Testis (tissue), 2 donors: ENCODE measurements at regions not wholly inside any gene's neighbourhood (a gene's known extent, or its start where the extent isn't known, plus 50 kb on each side); places are given as distances from the start of the nearest gene placed in this dataset.

Source experiments
- DNase-seq: peaks from one replicate; pipeline ENCODE4 v3.0.0-alpha.2; 2019
- H3K27ac ChIP-seq, 2 donors: fragments of 200-600 bp; sonication (generic); one replicate each; pipeline ENCODE4 v1.5.1; 2019
- H3K27me3 ChIP-seq: fragments of 200-600 bp; sonication (generic); one replicate; pipeline ENCODE4 v1.5.1; 2019
- H3K36me3 ChIP-seq: fragments of 200-600 bp; sonication (generic); one replicate; pipeline ENCODE4 v1.5.1; 2017; ENCODE audit warnings: low read depth; ENCODE audit errors: missing control alignments
- H3K4me1 ChIP-seq: fragments of 200-600 bp; sonication (generic); one replicate; pipeline ENCODE4 v1.5.1; 2019
- H3K4me3 ChIP-seq, 2 donors: fragments of 200-600 bp; sonication (generic); one replicate each; pipeline ENCODE4 v1.5.1; 2017 to 2019
- H3K9me3 ChIP-seq: fragments of 200-600 bp; sonication (generic); one replicate; pipeline ENCODE4 v1.5.1; 2017
- CTCF ChIP-seq, 3 experiments: fragments of 450-650 bp in 2 of 3; fragments of 200-600 bp in 1 of 3; sonication (generic) in 1 of 3; IDR thresholded peaks; one replicate each; pipeline ENCODE4 v1.5.1; 2016 to 2019; ENCODE audit warnings: antibody characterized with exemption in 3 of 3, mild to moderate bottlenecking in 2 of 3, moderate library complexity in 1 of 3
- POLR2A ChIP-seq: fragments of 450-650 bp; IDR thresholded peaks from one replicate; pipeline ENCODE4 v1.6.1; 2017; ENCODE audit warnings: antibody characterized with exemption, mild to moderate bottlenecking, moderate library complexity
- WGBS, 2 donors: methylation state at CpG; one replicate each; pipeline ENCODE4 v1.1.5; 2018; 5-methylcytosine and 5-hydroxymethylcytosine counted together
- intact Hi-C: fragments of 100-400 bp; cut with DNase I; formaldehyde crosslinking; loops from one replicate; pipeline ENCODE4 v1.15.1; 2023; ENCODE audit warnings: low total_unique reads

GRCh38 chr18:67966224-67966623 is 449.7 kb upstream of the DSEL start:
- no peaks in the 10 kb centered on the region for H3K27me3 ChIP-seq
- no peak for TF ChIP-seq CTCF (IDR thresholded peaks at IDR 0.05)
- no peak for TF ChIP-seq POLR2A
- 94 to 96% methylated on average over 1 of the region's 1 CpG for WGBS, 2 donors
- no peaks in the 10 kb centered on the region for H3K9me3 ChIP-seq
- no peaks in the 10 kb centered on the region for H3K4me1 ChIP-seq
- H3K36me3 ChIP-seq = no peaks in the 10 kb centered on the region
- DNase-seq = no peak
- no peak overlapping the region for H3K27ac ChIP-seq
- no peak overlapping the region for H3K4me3 ChIP-seq
- intact Hi-C loops = no loop called here

- H3K4me1 ChIP-seq = no peaks in the 10 kb centered on the region
- WGBS, 2 donors = 85 to 94% methylated on average over 4 of the region's 4 CpGs
- no peak overlapping the region for H3K27ac ChIP-seq
- H3K9me3 ChIP-seq = no peaks in the 10 kb centered on the region
- intact Hi-C loops = no loop called here
- H3K4me3 ChIP-seq = no peak overlapping the region
- no peaks in the 10 kb centered on the region for H3K27me3 ChIP-seq
- TF ChIP-seq POLR2A = no peak
- TF ChIP-seq CTCF (IDR thresholded peaks at IDR 0.05) = no peak
- H3K36me3 ChIP-seq = no peaks in the 10 kb centered on the region
- no peak for DNase-seq
Observed at GRCh38 chr18:67964462-67964861, 447.9 kb upstream of the DSEL start.

GRCh38 chr18:67961701-67962440 is 445.4 kb upstream of the DSEL start:
- H3K36me3 ChIP-seq = no peaks in the 10 kb centered on the region
- no peaks in the 10 kb centered on the region for H3K4me1 ChIP-seq
- TF ChIP-seq POLR2A = no peak
- no peak for TF ChIP-seq CTCF (IDR thresholded peaks at IDR 0.05)
- 74 to 83% methylated on average over 7 of the region's 7 CpGs for WGBS, 2 donors
- H3K27me3 ChIP-seq = no peaks in the 10 kb centered on the region
- H3K9me3 ChIP-seq = no peaks in the 10 kb centered on the region
- intact Hi-C loops = no loop called here
- H3K27ac ChIP-seq = no peak overlapping the region
- H3K4me3 ChIP-seq = no peak overlapping the region
- no peak for DNase-seq

GRCh38 chr18:67957684-67958083 is 441.2 kb upstream of the DSEL start:
- Histone ChIP-seq H3K9me3 (no peaks in the 10 kb centered on the region), H3K27ac (no peak overlapping the region), H3K4me3 (no peak overlapping the region), H3K36me3 (no peaks in the 10 kb centered on the region), H3K27me3 (no peaks in the 10 kb centered on the region), H3K4me1 (no peaks in the 10 kb centered on the region)
- TF ChIP-seq POLR2A = no peak
- TF ChIP-seq CTCF (IDR thresholded peaks at IDR 0.05) = no peak
- intact Hi-C loops = no loop called here
- DNase-seq = no peak
- WGBS, 2 donors = 89 to 93% methylated on average over 2 of the region's 2 CpGs

GRCh38 chr18:67954594-67954993 is 438.1 kb upstream of the DSEL start:
- DNase-seq = no peak
- Histone ChIP-seq H3K4me1 (no peaks in the 10 kb centered on the region), H3K27me3 (no peaks in the 10 kb centered on the region), H3K4me3 (no peak overlapping the region), H3K27ac (no peak overlapping the region), H3K36me3 (no peaks in the 10 kb centered on the region), H3K9me3 (no peaks in the 10 kb centered on the region)
- 32 to 38% methylated on average over 3 of the region's 3 CpGs for WGBS, 2 donors
- intact Hi-C loops = no loop called here
- no peak for TF ChIP-seq CTCF (IDR thresholded peaks at IDR 0.05)
- TF ChIP-seq POLR2A = no peak
